ENCODE measurements at regions not wholly inside any gene's neighbourhood (a gene's known extent, or its start where the extent isn't known, plus 50 kb on each side); places are given as distances from the start of the nearest gene placed in this dataset.
A peak's percentile ranks its signal among the peaks of the same experiment; 100 is the strongest.

- Histone ChIP-seq H3K27me3 (ENCODE audit: control insufficient read depth, insufficient read depth, low read length) (no peaks in the 10 kb centered on the region), H4K20me1 (ENCODE audit: control insufficient read depth, extremely low read depth, insufficient read depth, low read length) (no peaks in the 10 kb centered on the region), H3K9me3 (ENCODE audit: control insufficient read depth, insufficient read depth, low read depth, low read length) (no peaks in the 10 kb centered on the region), H3K36me3 (ENCODE audit: control insufficient read depth, insufficient read depth, low read length) (no peaks in the 10 kb centered on the region), H3K4me2 (ENCODE audit: extremely low read depth, insufficient read depth, low read length) (no peak overlapping the region), H2AFZ (ENCODE audit: low read length) (no peak overlapping the region), H3K27ac (ENCODE audit: insufficient read depth, low read length) (no peak overlapping the region), H3K9ac (ENCODE audit: insufficient read depth, low read length) (no peak overlapping the region), H3K4me1 (ENCODE audit: control insufficient read depth, extremely low read depth, insufficient read depth, low read length) (no peaks in the 10 kb centered on the region), H3K4me3 (replicated peaks in 1 of 4; ENCODE audit: control extremely low read depth in 1 of 4, insufficient read depth in 1 of 4, low read depth in 3 of 4, low read length in 4 of 4) (no peak overlapping the region), H3K79me2 (ENCODE audit: control insufficient read depth, insufficient read depth, low read length) (no peaks in the 10 kb centered on the region)
- no peak for TF ChIP-seq CTCF (conservative IDR thresholded peaks at IDR 0.05 in 1 of 2, IDR thresholded peaks at IDR 0.05 in 1 of 2; ENCODE audit: low read depth in 1 of 2, low read length in 2 of 2)
- no peak for TF ChIP-seq EZH2 (IDR thresholded peaks at IDR 0.05; ENCODE audit: low read length, missing control alignments)
- DNase-seq (ENCODE audit: low read depth in 2 of 2) = peak in 1 of 2 donors; percentile 76
Measured at GRCh38 chr1:177569476-177569875, 398.7 kb downstream of the BRINP2 start.

- no peaks in the 10 kb centered on the region for H3K36me3 ChIP-seq (ENCODE audit: control insufficient read depth, insufficient read depth, low read length)
- no peak overlapping the region for H3K27ac ChIP-seq (ENCODE audit: insufficient read depth, low read length)
- H3K4me1 ChIP-seq (ENCODE audit: control insufficient read depth, extremely low read depth, insufficient read depth, low read length) = no peaks in the 10 kb centered on the region
- H3K79me2 ChIP-seq (ENCODE audit: control insufficient read depth, insufficient read depth, low read length) = no peaks in the 10 kb centered on the region
- no peak overlapping the region for H2AFZ ChIP-seq (ENCODE audit: low read length)
- H3K4me2 ChIP-seq (ENCODE audit: extremely low read depth, insufficient read depth, low read length) = no peak overlapping the region
- DNase-seq (ENCODE audit: low read depth in 2 of 2) = no peak
- TF ChIP-seq EZH2 (IDR thresholded peaks at IDR 0.05; ENCODE audit: low read length, missing control alignments) (no peak), CTCF (conservative IDR thresholded peaks at IDR 0.05 in 1 of 2, IDR thresholded peaks at IDR 0.05 in 1 of 2; ENCODE audit: low read depth in 1 of 2, low read length in 2 of 2) (no peak)
- no peaks in the 10 kb centered on the region for H3K9me3 ChIP-seq (ENCODE audit: control insufficient read depth, insufficient read depth, low read depth, low read length)
- no peak overlapping the region for H3K4me3 ChIP-seq (replicated peaks in 1 of 4; ENCODE audit: control extremely low read depth in 1 of 4, insufficient read depth in 1 of 4, low read depth in 3 of 4, low read length in 4 of 4)
- no peak overlapping the region for H3K9ac ChIP-seq (ENCODE audit: insufficient read depth, low read length)
- no peaks in the 10 kb centered on the region for H4K20me1 ChIP-seq (ENCODE audit: control insufficient read depth, extremely low read depth, insufficient read depth, low read length)
- H3K27me3 ChIP-seq (ENCODE audit: control insufficient read depth, insufficient read depth, low read length) = no peaks in the 10 kb centered on the region
Measured at GRCh38 chr1:177568622-177569021, 397.9 kb downstream of the BRINP2 start.

GRCh38 chr1:177567393-177567792 is 396.6 kb downstream of the BRINP2 start:
- H3K9ac ChIP-seq (ENCODE audit: insufficient read depth, low read length) = no peak overlapping the region
- no peaks in the 10 kb centered on the region for H3K9me3 ChIP-seq (ENCODE audit: control insufficient read depth, insufficient read depth, low read depth, low read length)
- no peaks in the 10 kb centered on the region for H3K79me2 ChIP-seq (ENCODE audit: control insufficient read depth, insufficient read depth, low read length)
- DNase-seq (ENCODE audit: low read depth in 2 of 2) = peak in 1 of 2 donors; percentile 14
- H3K27ac ChIP-seq (ENCODE audit: insufficient read depth, low read length) = no peak overlapping the region
- no peaks in the 10 kb centered on the region for H3K36me3 ChIP-seq (ENCODE audit: control insufficient read depth, insufficient read depth, low read length)
- no peaks in the 10 kb centered on the region for H3K4me1 ChIP-seq (ENCODE audit: control insufficient read depth, extremely low read depth, insufficient read depth, low read length)
- H3K27me3 ChIP-seq (ENCODE audit: control insufficient read depth, insufficient read depth, low read length) = no peaks in the 10 kb centered on the region
- H3K4me3 ChIP-seq (replicated peaks in 1 of 4; ENCODE audit: control extremely low read depth in 1 of 4, insufficient read depth in 1 of 4, low read depth in 3 of 4, low read length in 4 of 4) = no peak overlapping the region
- TF ChIP-seq EZH2 (IDR thresholded peaks at IDR 0.05; ENCODE audit: low read length, missing control alignments) (no peak), CTCF (conservative IDR thresholded peaks at IDR 0.05 in 1 of 2, IDR thresholded peaks at IDR 0.05 in 1 of 2; ENCODE audit: low read depth in 1 of 2, low read length in 2 of 2) (peak; percentile 36 to 48)
- H2AFZ ChIP-seq (ENCODE audit: low read length) = no peak overlapping the region
- H4K20me1 ChIP-seq (ENCODE audit: control insufficient read depth, extremely low read depth, insufficient read depth, low read length) = no peaks in the 10 kb centered on the region
- no peak overlapping the region for H3K4me2 ChIP-seq (ENCODE audit: extremely low read depth, insufficient read depth, low read length)
